ENCODE measurements at regions not wholly inside any gene's neighbourhood (a gene's known extent, or its start where the extent isn't known, plus 50 kb on each side); places are given as distances from the start of the nearest gene placed in this dataset.

GRCh38 chr4:187555174-187555573, 440.4 kb upstream of the ZFP42 start:
- Histone ChIP-seq H3K9me3 (no peaks in the 10 kb centered on the region), H3K27ac (no peak overlapping the region), H3K9ac (no peak overlapping the region), H3K4me3 (no peak overlapping the region), H3K4me2 (no peak overlapping the region), H3K4me1 (no peaks in the 10 kb centered on the region), H3K27me3 (no peaks in the 10 kb centered on the region), H4K20me1 (no peaks in the 10 kb centered on the region), H3K36me3 (no peaks in the 10 kb centered on the region)
- no peak for TF ChIP-seq Cebpa-rat (IDR thresholded peaks at IDR 0.05)

GRCh38 chr4:187558391-187558790, 437.2 kb upstream of the ZFP42 start:
- H3K4me1 ChIP-seq, result no peaks in the 10 kb centered on the region
- no peaks in the 10 kb centered on the region for H3K27me3 ChIP-seq
- no peaks in the 10 kb centered on the region for H3K9me3 ChIP-seq
- no peaks in the 10 kb centered on the region for H4K20me1 ChIP-seq
- TF ChIP-seq Cebpa-rat (IDR thresholded peaks at IDR 0.05), result no peak
- no peak overlapping the region for H3K4me3 ChIP-seq
- no peaks in the 10 kb centered on the region for H3K36me3 ChIP-seq
- no peak overlapping the region for H3K27ac ChIP-seq
- H3K4me2 ChIP-seq, result no peak overlapping the region
- H3K9ac ChIP-seq, result no peak overlapping the region

- H3K4me1 ChIP-seq, result peaks cover 9% of the 10 kb centered on the region; the same call in 1 of the 2 replicates
Observed at GRCh38 chr4:187562345-187562744, 433.2 kb upstream of the ZFP42 start.

GRCh38 chr4:187565416-187565815, 430.2 kb upstream of the ZFP42 start:
- Histone ChIP-seq H3K4me1 (peaks cover 9% of the 10 kb centered on the region; the same call in 1 of the 2 replicates), H3K27ac (no peak overlapping the region), H4K20me1 (no peaks in the 10 kb centered on the region), H3K4me2 (no peak overlapping the region), H3K9me3 (no peaks in the 10 kb centered on the region), H3K36me3 (no peaks in the 10 kb centered on the region), H3K4me3 (no peak overlapping the region), H3K9ac (no peak overlapping the region), H3K27me3 (no peaks in the 10 kb centered on the region)
- no peak for TF ChIP-seq Cebpa-rat (IDR thresholded peaks at IDR 0.05)

More at GRCh38 chr4:187562345-187562744, 433.2 kb upstream of the ZFP42 start:
- no peaks in the 10 kb centered on the region for H4K20me1 ChIP-seq
- H3K27ac ChIP-seq, result no peak overlapping the region
- H3K4me2 ChIP-seq, result no peak overlapping the region
- no peaks in the 10 kb centered on the region for H3K27me3 ChIP-seq
- TF ChIP-seq Cebpa-rat (IDR thresholded peaks at IDR 0.05), result no peak
- H3K9ac ChIP-seq, result no peak overlapping the region
- no peaks in the 10 kb centered on the region for H3K36me3 ChIP-seq
- no peaks in the 10 kb centered on the region for H3K9me3 ChIP-seq
- H3K4me3 ChIP-seq, result no peak overlapping the region

GRCh38 chr4:187569871-187570270, 425.7 kb upstream of the ZFP42 start:
- Histone ChIP-seq H3K27ac (no peak overlapping the region), H3K27me3 (no peaks in the 10 kb centered on the region), H3K36me3 (no peaks in the 10 kb centered on the region), H3K9me3 (no peaks in the 10 kb centered on the region), H3K4me1 (peaks cover 2% of the 10 kb centered on the region; the same call in 1 of the 2 replicates), H3K4me3 (no peak overlapping the region), H4K20me1 (no peaks in the 10 kb centered on the region), H3K9ac (no peak overlapping the region), H3K4me2 (no peak overlapping the region)
- no peak for TF ChIP-seq Cebpa-rat (IDR thresholded peaks at IDR 0.05)

GRCh38 chr4:187575706-187576105, 419.9 kb upstream of the ZFP42 start:
- no peaks in the 10 kb centered on the region for H3K9me3 ChIP-seq
- H3K36me3 ChIP-seq, result no peaks in the 10 kb centered on the region
- H3K27ac ChIP-seq, result no peak overlapping the region
- peaks cover 6% of the 10 kb centered on the region for H3K4me1 ChIP-seq
- no peak overlapping the region for H3K9ac ChIP-seq
- no peaks in the 10 kb centered on the region for H3K27me3 ChIP-seq
- H3K4me3 ChIP-seq, result no peak overlapping the region
- no peaks in the 10 kb centered on the region for H4K20me1 ChIP-seq
- no peak for TF ChIP-seq Cebpa-rat (IDR thresholded peaks at IDR 0.05)
- no peak overlapping the region for H3K4me2 ChIP-seq

- Histone ChIP-seq H3K4me1 (peaks cover 6% of the 10 kb centered on the region), H3K4me2 (peak overlapping the region; percentile 16; the same call in 1 of the 2 replicates), H3K27ac (no peak overlapping the region), H3K27me3 (no peaks in the 10 kb centered on the region), H3K9ac (no peak overlapping the region), H4K20me1 (no peaks in the 10 kb centered on the region), H3K9me3 (no peaks in the 10 kb centered on the region), H3K36me3 (no peaks in the 10 kb centered on the region), H3K4me3 (no peak overlapping the region)
- TF ChIP-seq Cebpa-rat (IDR thresholded peaks at IDR 0.05), result no peak
Observed at GRCh38 chr4:187576751-187577150, 418.8 kb upstream of the ZFP42 start.

GRCh38 chr4:187577941-187578480, 417.6 kb upstream of the ZFP42 start:
- Histone ChIP-seq H3K4me3 (no peak overlapping the region), H3K9ac (no peak overlapping the region), H3K4me1 (peaks cover 6% of the 10 kb centered on the region), H3K9me3 (no peaks in the 10 kb centered on the region), H4K20me1 (no peaks in the 10 kb centered on the region), H3K27me3 (no peaks in the 10 kb centered on the region), H3K27ac (no peak overlapping the region), H3K36me3 (no peaks in the 10 kb centered on the region), H3K4me2 (no peak overlapping the region)
- TF ChIP-seq Cebpa-rat (IDR thresholded peaks at IDR 0.05), result no peak

GRCh38 chr4:187586892-187587291, 408.7 kb upstream of the ZFP42 start:
- Histone ChIP-seq H3K9ac (no peak overlapping the region), H3K4me1 (no peaks in the 10 kb centered on the region), H3K4me2 (no peak overlapping the region), H3K27ac (no peak overlapping the region), H3K9me3 (no peaks in the 10 kb centered on the region), H4K20me1 (no peaks in the 10 kb centered on the region), H3K36me3 (no peaks in the 10 kb centered on the region), H3K27me3 (no peaks in the 10 kb centered on the region), H3K4me3 (no peak overlapping the region)
- TF ChIP-seq Cebpa-rat (IDR thresholded peaks at IDR 0.05), result no peak

- Histone ChIP-seq H3K4me2 (peak overlapping the region; percentile 11), H3K27ac (no peak overlapping the region), H3K9ac (no peak overlapping the region), H3K36me3 (no peaks in the 10 kb centered on the region), H4K20me1 (no peaks in the 10 kb centered on the region), H3K9me3 (0 out of 2 replicates have a peak, but pooled peaks cover 9% of the 10 kb centered on the region), H3K4me3 (no peak overlapping the region), H3K4me1 (peaks cover 29% of the 10 kb centered on the region), H3K27me3 (no peaks in the 10 kb centered on the region)
- no peak for TF ChIP-seq Cebpa-rat (IDR thresholded peaks at IDR 0.05)
Observed at GRCh38 chr4:187598196-187598595, 397.4 kb upstream of the ZFP42 start.
